OCI-LY3 (cell line): ENCODE measurements at regions not wholly inside any gene's neighbourhood (a gene's known extent, or its start where the extent isn't known, plus 50 kb on each side); places are given as distances from the start of the nearest gene placed in this dataset.

Experiments used
- H2AFZ ChIP-seq: fragments of 200-600, 300-600 bp; shearing (Covaris generic); 2 replicates; pipeline ENCODE4 v1.6.0; 2014; ENCODE audit warnings: antibody characterized with exemption, low read depth, low read length
- H3K27ac ChIP-seq: fragments of 200-600, 300-600 bp; sonication (generic); 2 replicates; pipeline ENCODE4 v1.5.1; 2014; ENCODE audit warnings: mild to moderate bottlenecking, low read length, moderate library complexity, mixed read lengths
- H3K27me3 ChIP-seq: fragments of 200-600, 300-600 bp; sonication (generic); 2 replicates; pipeline ENCODE4 v1.6.1; 2014; ENCODE audit warnings: low read depth, low read length, mixed read lengths
- H3K36me3 ChIP-seq: fragments of 200-600, 300-600 bp; sonication (generic); replicated peaks from 2 replicates; pipeline ENCODE3; 2014; ENCODE audit warnings: low read depth, low read length, mixed read lengths
- H3K4me1 ChIP-seq: fragments of 300-600, 200-600 bp; sonication (generic); 2 replicates; pipeline ENCODE4 v1.6.1; 2014; ENCODE audit warnings: low read length, mixed read lengths
- H3K4me2 ChIP-seq: fragments of 200-600, 300-600 bp; sonication (generic); 2 replicates; pipeline ENCODE4 v1.6.1; 2014; ENCODE audit warnings: low read length, mixed read lengths
- H3K4me3 ChIP-seq: fragments of 300-600, 200-600 bp; sonication (generic); 2 replicates; pipeline ENCODE4 v1.5.1; 2014; ENCODE audit warnings: antibody characterized with exemption, mild to moderate bottlenecking, low read length, moderate library complexity
- H3K79me2 ChIP-seq: fragments of 300-600, 200-600 bp; shearing (Covaris generic); 2 replicates; pipeline ENCODE4 v1.6.1; 2014; ENCODE audit warnings: mild to moderate bottlenecking, low read length, mixed read lengths
- H3K9ac ChIP-seq: fragments of 300-600, 200-600 bp; shearing (Covaris generic); 2 replicates; pipeline ENCODE4 v1.6.0; 2014; ENCODE audit warnings: mild to moderate bottlenecking, low read length, moderate library complexity
- H3K9me3 ChIP-seq: fragments of 200-600, 300-600 bp; shearing (Covaris generic); 2 replicates; pipeline ENCODE4 v1.6.1; 2014; ENCODE audit warnings: low read length, mixed read lengths; ENCODE audit not compliant: insufficient read depth
- H4K20me1 ChIP-seq: fragments of 200-600, 300-600 bp; sonication (generic); 2 replicates; pipeline ENCODE4 v1.6.1; 2016; ENCODE audit warnings: low read length, mixed read lengths; ENCODE audit not compliant: insufficient read depth
- CTCF ChIP-seq: fragments of 200-600, 300-600 bp; sonication (generic); IDR thresholded peaks from 2 replicates; pipeline ENCODE4 v1.5.1; 2014; ENCODE audit warnings: antibody characterized with exemption, low read length, low read depth
- EZH2phosphoT487 ChIP-seq: fragments of 200-600 bp; shearing (Covaris generic); IDR thresholded peaks from 2 replicates; pipeline ENCODE4 v1.6.1; 2018; ENCODE audit warnings: antibody characterized with exemption, mixed run types, low read depth

- no peak overlapping the region for H3K4me3 ChIP-seq
- H3K27me3 ChIP-seq, result peaks cover 46% of the 10 kb centered on the region
- no peaks in the 10 kb centered on the region for H4K20me1 ChIP-seq
- no peaks in the 10 kb centered on the region for H3K4me1 ChIP-seq
- H3K79me2 ChIP-seq, result no peaks in the 10 kb centered on the region
- H3K9ac ChIP-seq, result no peak overlapping the region
- no peaks in the 10 kb centered on the region for H3K9me3 ChIP-seq
- H3K4me2 ChIP-seq, result no peak overlapping the region
- no peak overlapping the region for H2AFZ ChIP-seq
- no peaks in the 10 kb centered on the region for H3K36me3 ChIP-seq
- no peak overlapping the region for H3K27ac ChIP-seq
- TF ChIP-seq CTCF (no peak), EZH2phosphoT487 (no peak)
Measured at GRCh38 chr9:91163773-91164471, 197.8 kb downstream of the AUH start.
